Retina (tissue), 1 donor: ENCODE measurements at regions not wholly inside any gene's neighbourhood (a gene's known extent, or its start where the extent isn't known, plus 50 kb on each side); places are given as distances from the start of the nearest gene placed in this dataset.

Experiments used
- DNase-seq: peaks from one replicate; pipeline ENCODE4 v3.0.0-alpha.2; 2016

DNA sequence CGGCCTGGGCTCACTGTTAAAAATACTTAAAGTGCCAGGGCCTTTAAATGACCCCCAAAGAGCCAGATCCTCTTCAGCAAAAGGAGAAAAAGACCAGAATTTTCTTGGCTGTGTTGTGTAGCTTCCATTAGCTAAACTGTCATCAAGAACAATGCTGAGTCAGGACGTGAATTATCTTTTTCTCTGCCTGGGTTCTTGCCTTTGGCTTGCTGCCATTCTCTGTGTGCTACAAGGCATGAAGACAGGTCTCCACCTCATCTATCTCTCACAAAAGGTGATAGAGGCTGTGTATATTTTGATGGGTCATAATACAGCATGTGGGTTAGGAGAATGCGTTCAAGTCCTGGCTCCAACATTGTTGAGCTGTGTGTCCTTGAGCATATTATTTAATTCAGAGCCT lies 52.4 kb upstream of the SELENOK start:
- DNase-seq: no peak

- DNase-seq: no peak
These were observed 50.3 kb upstream of the SELENOK start for GRCh38 chr3:53941950-53942349.
